ENCODE measurements at regions not wholly inside any gene's neighbourhood (a gene's known extent, or its start where the extent isn't known, plus 50 kb on each side); places are given as distances from the start of the nearest gene placed in this dataset.

- H3K4me1 ChIP-seq (ENCODE audit: control insufficient read depth in 2 of 3, insufficient read depth in 2 of 3, low read depth in 1 of 3, low read length in 3 of 3), result no peaks in the 10 kb centered on the region
- DNase-seq (peak in 2 of 5 donors; percentile 27 to 77), FAIRE-seq (no peak)
- H3K27me3 ChIP-seq (ENCODE audit: control insufficient read depth, insufficient read depth, low read length), result no peaks in the 10 kb centered on the region
- H3K9me3 ChIP-seq (ENCODE audit: control insufficient read depth in 2 of 3, insufficient read depth in 1 of 3, low read length in 3 of 3), result no peaks in the 10 kb centered on the region
- H3K9ac ChIP-seq (ENCODE audit: low read length in 3 of 3), result no peak overlapping the region
- no peaks in the 10 kb centered on the region for H3K36me3 ChIP-seq (ENCODE audit: control insufficient read depth in 2 of 3, insufficient read depth in 3 of 3, low read length in 3 of 3)
- no peak for TF ChIP-seq CTCF (IDR thresholded peaks at IDR 0.05; ENCODE audit: borderline replicate concordance, extremely low read depth, insufficient read depth)
- intact Hi-C loops (cut with DNase I), result no loop called here
- H3K4me3 ChIP-seq (ENCODE audit: low read length in 3 of 3), result no peak overlapping the region
- no peak overlapping the region for H3K27ac ChIP-seq (ENCODE audit: low read depth in 2 of 2, low read length in 2 of 2)
These were observed 802.5 kb downstream of the CDH8 start for GRCh38 chr16:61233713-61234112.

GRCh38 chr16:61228371-61228770 is 807.9 kb downstream of the CDH8 start:
- no peak for TF ChIP-seq CTCF (IDR thresholded peaks at IDR 0.05; ENCODE audit: borderline replicate concordance, extremely low read depth, insufficient read depth)
- no peak overlapping the region for H3K4me3 ChIP-seq (ENCODE audit: low read length in 3 of 3)
- no peak overlapping the region for H3K27ac ChIP-seq (ENCODE audit: low read depth in 2 of 2, low read length in 2 of 2)
- DNase-seq, result no peak
- no peak for FAIRE-seq
- no peaks in the 10 kb centered on the region for H3K9me3 ChIP-seq (ENCODE audit: control insufficient read depth in 2 of 3, insufficient read depth in 1 of 3, low read length in 3 of 3)
- no peaks in the 10 kb centered on the region for H3K27me3 ChIP-seq (ENCODE audit: control insufficient read depth, insufficient read depth, low read length)
- no peak overlapping the region for H3K9ac ChIP-seq (ENCODE audit: low read length in 3 of 3)
- intact Hi-C loops (cut with DNase I), result no loop called here
- no peaks in the 10 kb centered on the region for H3K4me1 ChIP-seq (ENCODE audit: control insufficient read depth in 2 of 3, insufficient read depth in 2 of 3, low read depth in 1 of 3, low read length in 3 of 3)
- H3K36me3 ChIP-seq (ENCODE audit: control insufficient read depth in 2 of 3, insufficient read depth in 3 of 3, low read length in 3 of 3), result no peaks in the 10 kb centered on the region

DNA sequence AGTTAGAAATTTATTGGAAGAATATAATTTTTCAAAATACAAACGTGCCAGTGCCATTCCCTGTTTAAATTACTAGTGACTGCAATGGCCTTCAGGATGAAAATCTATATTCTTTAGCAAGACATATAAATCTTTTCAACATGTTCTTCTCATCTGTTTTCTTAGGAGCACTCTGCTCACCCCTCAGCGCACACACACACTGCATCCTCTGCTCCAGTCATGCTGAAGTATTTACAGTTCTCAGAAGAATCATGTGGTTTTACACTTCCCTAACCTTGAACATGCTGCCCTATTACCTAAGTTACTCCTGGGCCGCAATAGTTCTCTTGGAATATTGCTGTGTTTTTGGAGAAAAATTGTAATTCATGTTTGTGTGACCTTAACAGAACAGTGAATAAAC is 820.6 kb downstream of the CDH8 start:
- Histone ChIP-seq H3K4me1 (ENCODE audit: control insufficient read depth in 2 of 3, insufficient read depth in 2 of 3, low read depth in 1 of 3, low read length in 3 of 3) (no peaks in the 10 kb centered on the region), H3K27ac (ENCODE audit: low read depth in 2 of 2, low read length in 2 of 2) (no peak overlapping the region), H3K9ac (ENCODE audit: low read length in 3 of 3) (no peak overlapping the region), H3K36me3 (ENCODE audit: control insufficient read depth in 2 of 3, insufficient read depth in 3 of 3, low read length in 3 of 3) (no peaks in the 10 kb centered on the region), H3K4me3 (ENCODE audit: low read length in 3 of 3) (no peak overlapping the region), H3K27me3 (ENCODE audit: control insufficient read depth, insufficient read depth, low read length) (no peaks in the 10 kb centered on the region), H3K9me3 (ENCODE audit: control insufficient read depth in 2 of 3, insufficient read depth in 1 of 3, low read length in 3 of 3) (no peaks in the 10 kb centered on the region)
- intact Hi-C loops (cut with DNase I), result no loop called here
- no peak for DNase-seq
- FAIRE-seq, result no peak
- no peak for TF ChIP-seq CTCF (IDR thresholded peaks at IDR 0.05; ENCODE audit: borderline replicate concordance, extremely low read depth, insufficient read depth)

GRCh38 chr16:61214780-61215179 is 821.5 kb downstream of the CDH8 start:
- Histone ChIP-seq H3K9me3 (ENCODE audit: control insufficient read depth in 2 of 3, insufficient read depth in 1 of 3, low read length in 3 of 3) (no peaks in the 10 kb centered on the region), H3K4me3 (ENCODE audit: low read length in 3 of 3) (no peak overlapping the region), H3K9ac (ENCODE audit: low read length in 3 of 3) (no peak overlapping the region), H3K27ac (ENCODE audit: low read depth in 2 of 2, low read length in 2 of 2) (no peak overlapping the region), H3K27me3 (ENCODE audit: control insufficient read depth, insufficient read depth, low read length) (no peaks in the 10 kb centered on the region), H3K4me1 (ENCODE audit: control insufficient read depth in 2 of 3, insufficient read depth in 2 of 3, low read depth in 1 of 3, low read length in 3 of 3) (no peaks in the 10 kb centered on the region), H3K36me3 (ENCODE audit: control insufficient read depth in 2 of 3, insufficient read depth in 3 of 3, low read length in 3 of 3) (no peaks in the 10 kb centered on the region)
- intact Hi-C loops (cut with DNase I), result no loop called here
- no peak for DNase-seq
- no peak for TF ChIP-seq CTCF (IDR thresholded peaks at IDR 0.05; ENCODE audit: borderline replicate concordance, extremely low read depth, insufficient read depth)
- FAIRE-seq, result no peak

Measured in kidney (tissue), 13 donors.